Fibroblast of the aortic adventitia (primary cell): ENCODE measurements at regions not wholly inside any gene's neighbourhood (a gene's known extent, or its start where the extent isn't known, plus 50 kb on each side); places are given as distances from the start of the nearest gene placed in this dataset.

Experiments used
- DNase-seq: peaks from one replicate; pipeline ENCODE4 v3.0.0-alpha.2; 2010; ENCODE audit warnings: low read depth
- H3K4me3 ChIP-seq: 2 replicates; pipeline ENCODE4 v1.5.1; 2011; ENCODE audit warnings: low read depth, mild to moderate bottlenecking, control low read depth, low read length, moderate library complexity
- TF ChIP-seq, protein P1 (sequence below): IDR thresholded peaks from 2 replicates; pipeline ENCODE4 v1.5.1; 2011; ENCODE audit warnings: mild to moderate bottlenecking, low read length, control low read depth, inconsistent platforms; ENCODE audit not compliant: insufficient read depth

- TF ChIP-seq, protein P1, sequence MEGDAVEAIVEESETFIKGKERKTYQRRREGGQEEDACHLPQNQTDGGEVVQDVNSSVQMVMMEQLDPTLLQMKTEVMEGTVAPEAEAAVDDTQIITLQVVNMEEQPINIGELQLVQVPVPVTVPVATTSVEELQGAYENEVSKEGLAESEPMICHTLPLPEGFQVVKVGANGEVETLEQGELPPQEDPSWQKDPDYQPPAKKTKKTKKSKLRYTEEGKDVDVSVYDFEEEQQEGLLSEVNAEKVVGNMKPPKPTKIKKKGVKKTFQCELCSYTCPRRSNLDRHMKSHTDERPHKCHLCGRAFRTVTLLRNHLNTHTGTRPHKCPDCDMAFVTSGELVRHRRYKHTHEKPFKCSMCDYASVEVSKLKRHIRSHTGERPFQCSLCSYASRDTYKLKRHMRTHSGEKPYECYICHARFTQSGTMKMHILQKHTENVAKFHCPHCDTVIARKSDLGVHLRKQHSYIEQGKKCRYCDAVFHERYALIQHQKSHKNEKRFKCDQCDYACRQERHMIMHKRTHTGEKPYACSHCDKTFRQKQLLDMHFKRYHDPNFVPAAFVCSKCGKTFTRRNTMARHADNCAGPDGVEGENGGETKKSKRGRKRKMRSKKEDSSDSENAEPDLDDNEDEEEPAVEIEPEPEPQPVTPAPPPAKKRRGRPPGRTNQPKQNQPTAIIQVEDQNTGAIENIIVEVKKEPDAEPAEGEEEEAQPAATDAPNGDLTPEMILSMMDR, result no peak
- no peak overlapping the region for H3K4me3 ChIP-seq
- DNase-seq, result no peak
These were observed 52.8 kb downstream of the PPP1R2C start for GRCh38 chrX:42725196-42725595.

DNA sequence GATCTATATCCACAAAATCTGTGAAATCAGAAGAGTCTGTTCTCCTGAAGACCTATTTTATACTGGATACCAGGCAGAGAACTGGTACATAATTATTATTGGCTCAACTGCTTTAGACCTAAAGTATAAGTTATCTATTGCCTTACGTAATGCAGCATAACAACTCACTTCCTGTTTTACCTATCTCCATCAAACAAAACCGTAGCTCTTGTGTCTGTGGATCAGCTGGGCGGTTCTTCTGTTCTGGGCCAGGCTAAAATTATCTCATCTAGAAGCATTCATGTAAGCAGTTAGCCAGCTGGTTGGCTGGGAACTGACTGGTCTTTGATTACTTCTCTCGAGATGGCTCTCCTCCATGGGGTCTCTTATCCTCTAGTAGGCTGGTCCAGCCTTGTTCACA lies 57.8 kb downstream of the PPP1R2C start:
- no peak for DNase-seq
- H3K4me3 ChIP-seq, result no peak overlapping the region
- TF ChIP-seq, protein P1, result no peak

DNA sequence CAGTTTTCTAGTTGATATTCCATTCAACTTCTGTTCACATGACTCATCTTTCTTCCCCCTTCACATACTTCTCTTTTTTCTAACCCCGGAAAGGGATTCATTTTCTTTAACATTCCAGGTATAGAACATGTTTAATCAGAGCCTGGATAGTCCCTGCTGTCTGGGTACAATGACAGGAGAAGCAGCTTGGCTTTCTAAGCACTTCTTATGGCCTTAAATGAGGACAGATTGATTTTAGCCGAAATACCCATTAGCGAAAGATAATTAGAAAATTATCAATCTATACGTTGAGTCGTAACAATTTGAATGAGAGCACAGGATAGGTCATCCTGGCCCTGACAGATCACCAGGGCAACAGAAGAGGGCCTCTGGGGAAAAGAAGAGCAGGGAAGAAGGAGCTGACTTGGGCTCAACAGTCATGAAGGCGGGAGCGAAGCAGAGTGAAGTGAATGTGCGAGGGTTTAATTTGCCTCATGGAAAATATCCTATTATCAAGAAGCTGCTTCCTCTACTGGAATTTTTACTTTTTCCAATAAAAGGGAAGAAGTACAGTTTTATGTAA lies 62.2 kb downstream of the PPP1R2C start:
- DNase-seq, result no peak

DNA sequence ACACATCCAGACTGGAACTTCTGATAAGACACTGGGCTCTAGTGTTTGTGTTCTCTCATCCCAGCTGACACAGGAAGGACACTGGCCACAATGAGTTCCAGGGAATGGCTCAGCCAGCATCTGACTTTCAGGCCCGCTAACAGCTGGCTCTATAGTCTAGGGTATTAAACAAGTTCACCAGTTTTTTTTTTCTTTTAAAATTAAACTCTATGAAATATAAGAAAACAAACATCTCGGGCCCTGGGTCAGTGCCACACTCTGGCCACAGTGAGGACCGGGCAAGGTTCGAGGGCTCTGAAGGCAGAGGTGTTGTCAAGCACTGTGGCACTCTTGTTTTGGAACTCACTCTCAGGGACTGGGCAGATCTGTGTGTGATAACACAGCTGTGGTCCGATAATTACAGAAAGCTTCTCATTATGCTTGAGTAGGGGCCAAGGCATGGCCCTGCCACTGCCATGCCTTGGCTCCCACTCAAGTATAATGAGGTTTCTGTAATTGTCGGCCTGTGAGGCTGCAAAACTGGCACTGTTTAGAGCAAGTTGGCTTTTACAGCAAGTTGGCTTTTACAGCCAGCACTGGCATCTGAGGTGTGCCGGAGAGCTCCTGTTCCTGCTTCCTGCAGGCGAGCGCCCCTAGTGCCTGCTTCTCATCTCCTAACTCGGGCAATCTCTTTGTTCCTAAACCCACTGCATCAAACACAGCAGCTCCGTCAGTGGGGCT lies 62.8 kb downstream of the PPP1R2C start:
- no peak for DNase-seq
- no peak overlapping the region for H3K4me3 ChIP-seq
- TF ChIP-seq, protein P1, result no peak

More for the DNA sequence above, 62.2 kb downstream of the PPP1R2C start:
- H3K4me3 ChIP-seq, result no peak overlapping the region
- TF ChIP-seq, protein P1, result no peak

DNA sequence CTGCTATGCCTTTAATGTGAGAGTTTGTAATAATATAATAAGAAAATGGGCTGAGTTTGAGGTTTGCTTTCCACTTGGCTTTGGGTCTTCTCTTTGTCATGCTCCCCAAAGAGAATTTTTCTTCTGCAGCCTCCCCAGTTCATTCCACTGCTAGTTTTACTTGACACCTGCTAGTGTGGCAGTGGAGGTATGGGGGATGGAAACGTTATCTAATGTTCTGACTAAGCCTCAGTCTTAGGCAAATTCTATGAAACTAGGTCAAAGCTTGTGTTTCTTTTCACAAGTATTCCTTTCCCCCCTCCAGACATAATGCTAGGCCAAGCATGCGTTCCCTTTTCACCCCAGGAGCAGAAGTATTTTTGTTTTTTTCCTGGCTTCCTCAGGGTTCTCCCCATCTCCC lies 67.5 kb downstream of the PPP1R2C start:
- DNase-seq, result no peak
- H3K4me3 ChIP-seq, result no peak overlapping the region
- TF ChIP-seq, protein P1, result no peak

DNA sequence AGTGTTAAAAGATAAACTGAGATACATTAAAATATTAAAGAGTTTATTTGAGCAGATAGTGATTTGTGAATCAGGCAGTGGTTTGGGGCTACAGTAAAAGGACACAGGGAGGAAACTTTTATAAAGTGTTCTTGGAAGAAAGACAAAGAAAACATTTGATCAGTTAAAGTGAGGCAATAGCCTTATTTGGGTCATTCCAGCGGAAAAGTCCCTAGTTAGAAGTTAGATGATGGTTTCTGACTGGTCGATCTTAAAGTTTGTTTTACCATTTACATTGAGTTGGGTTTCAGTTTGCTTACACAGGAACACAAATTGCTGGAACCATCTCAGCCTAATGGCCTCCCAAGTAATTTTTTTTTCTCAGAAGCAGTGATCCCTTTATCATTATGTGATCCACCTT lies 69.7 kb downstream of the PPP1R2C start:
- H3K4me3 ChIP-seq, result no peak overlapping the region
- DNase-seq, result peak; percentile 53
- TF ChIP-seq, protein P1, result no peak

GRCh38 chrX:42707742-42708141 lies 70.2 kb downstream of the PPP1R2C start:
- no peak for DNase-seq
- H3K4me3 ChIP-seq, result no peak overlapping the region
- TF ChIP-seq, protein P1, result no peak
